ENCODE measurements at regions not wholly inside any gene's neighbourhood (a gene's known extent, or its start where the extent isn't known, plus 50 kb on each side); places are given as distances from the start of the nearest gene placed in this dataset.

DNA sequence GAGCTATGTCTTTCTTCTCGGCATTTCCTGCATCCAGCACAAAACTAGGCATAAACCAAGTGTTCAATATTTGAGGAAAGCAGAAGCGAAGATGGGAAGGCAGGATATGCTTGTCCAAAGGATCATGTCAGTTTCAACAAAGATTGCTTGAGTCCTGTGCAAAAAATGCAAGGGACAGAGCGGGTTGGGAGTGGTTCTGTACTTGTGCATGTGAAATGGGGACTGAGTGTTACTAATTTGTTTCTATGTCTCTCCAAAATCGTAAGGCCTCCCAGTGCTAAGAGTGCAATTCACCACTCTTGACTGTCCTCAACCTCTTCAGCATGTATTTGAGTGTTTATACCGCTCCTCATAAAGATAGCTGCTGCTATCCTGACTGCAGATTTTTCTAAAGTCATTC lies 166.2 kb downstream of the DLEU7 start:
- H3K36me3 ChIP-seq, result no peaks in the 10 kb centered on the region
- H3K27ac ChIP-seq, result no peak overlapping the region
- no peak overlapping the region for H3K4me3 ChIP-seq
- DNase-seq (ENCODE audit: low spot score in 2 of 2), result no peak
- TF ChIP-seq, protein P1, sequence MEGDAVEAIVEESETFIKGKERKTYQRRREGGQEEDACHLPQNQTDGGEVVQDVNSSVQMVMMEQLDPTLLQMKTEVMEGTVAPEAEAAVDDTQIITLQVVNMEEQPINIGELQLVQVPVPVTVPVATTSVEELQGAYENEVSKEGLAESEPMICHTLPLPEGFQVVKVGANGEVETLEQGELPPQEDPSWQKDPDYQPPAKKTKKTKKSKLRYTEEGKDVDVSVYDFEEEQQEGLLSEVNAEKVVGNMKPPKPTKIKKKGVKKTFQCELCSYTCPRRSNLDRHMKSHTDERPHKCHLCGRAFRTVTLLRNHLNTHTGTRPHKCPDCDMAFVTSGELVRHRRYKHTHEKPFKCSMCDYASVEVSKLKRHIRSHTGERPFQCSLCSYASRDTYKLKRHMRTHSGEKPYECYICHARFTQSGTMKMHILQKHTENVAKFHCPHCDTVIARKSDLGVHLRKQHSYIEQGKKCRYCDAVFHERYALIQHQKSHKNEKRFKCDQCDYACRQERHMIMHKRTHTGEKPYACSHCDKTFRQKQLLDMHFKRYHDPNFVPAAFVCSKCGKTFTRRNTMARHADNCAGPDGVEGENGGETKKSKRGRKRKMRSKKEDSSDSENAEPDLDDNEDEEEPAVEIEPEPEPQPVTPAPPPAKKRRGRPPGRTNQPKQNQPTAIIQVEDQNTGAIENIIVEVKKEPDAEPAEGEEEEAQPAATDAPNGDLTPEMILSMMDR (IDR thresholded peaks at IDR 0.05), result no peak
- no peaks in the 10 kb centered on the region for H3K4me1 ChIP-seq
- H3K9me3 ChIP-seq, result no peaks in the 10 kb centered on the region
- no peaks in the 10 kb centered on the region for H3K27me3 ChIP-seq
- intact Hi-C loops (cut with DNase I), result no loop called here

DNA sequence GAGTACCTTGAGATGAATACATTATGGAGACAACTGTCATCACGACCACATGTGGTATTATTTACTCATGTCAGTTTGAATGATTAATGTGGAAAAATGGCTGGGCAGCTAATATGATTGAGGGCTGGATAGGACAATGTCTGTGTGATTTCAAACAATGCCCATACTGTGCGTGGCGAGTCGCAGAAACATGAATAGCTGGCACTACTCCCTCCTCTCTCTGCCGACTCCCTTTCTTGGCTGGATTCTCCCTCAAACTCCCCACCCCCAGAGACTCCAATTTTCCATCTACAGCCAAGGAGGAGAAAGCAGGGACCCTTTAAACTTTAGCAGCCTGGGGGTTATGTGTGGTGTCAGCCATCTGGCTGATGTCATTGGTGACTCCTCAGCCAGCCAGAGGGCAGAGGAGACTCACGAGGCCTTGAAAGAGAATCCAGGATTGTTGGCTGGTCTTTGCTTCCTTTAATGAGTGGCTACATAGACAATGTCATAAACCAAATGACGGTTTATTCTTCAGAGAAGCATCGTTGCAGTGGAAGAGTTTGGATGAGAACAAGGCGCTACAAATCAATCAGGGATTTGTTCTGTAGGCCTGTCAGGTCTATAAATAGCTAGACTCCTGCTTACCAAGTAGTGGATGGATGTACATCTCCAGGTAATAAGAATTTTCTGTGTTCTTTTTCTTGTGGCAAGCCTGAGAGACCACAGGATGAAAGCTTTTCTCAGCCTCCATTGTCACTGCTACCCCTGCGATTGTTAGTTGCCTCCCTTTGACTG lies 165.6 kb downstream of the DLEU7 start:
- no peaks in the 10 kb centered on the region for H3K4me1 ChIP-seq
- intact Hi-C loops (cut with DNase I), result no loop called here
- H3K27me3 ChIP-seq, result no peaks in the 10 kb centered on the region
- TF ChIP-seq, protein P1 (IDR thresholded peaks at IDR 0.05), result no peak
- no peak overlapping the region for H3K27ac ChIP-seq
- H3K9me3 ChIP-seq, result no peaks in the 10 kb centered on the region
- H3K36me3 ChIP-seq, result no peaks in the 10 kb centered on the region
- H3K4me3 ChIP-seq, result no peak overlapping the region
- DNase-seq (ENCODE audit: low spot score in 2 of 2), result no peak

DNA sequence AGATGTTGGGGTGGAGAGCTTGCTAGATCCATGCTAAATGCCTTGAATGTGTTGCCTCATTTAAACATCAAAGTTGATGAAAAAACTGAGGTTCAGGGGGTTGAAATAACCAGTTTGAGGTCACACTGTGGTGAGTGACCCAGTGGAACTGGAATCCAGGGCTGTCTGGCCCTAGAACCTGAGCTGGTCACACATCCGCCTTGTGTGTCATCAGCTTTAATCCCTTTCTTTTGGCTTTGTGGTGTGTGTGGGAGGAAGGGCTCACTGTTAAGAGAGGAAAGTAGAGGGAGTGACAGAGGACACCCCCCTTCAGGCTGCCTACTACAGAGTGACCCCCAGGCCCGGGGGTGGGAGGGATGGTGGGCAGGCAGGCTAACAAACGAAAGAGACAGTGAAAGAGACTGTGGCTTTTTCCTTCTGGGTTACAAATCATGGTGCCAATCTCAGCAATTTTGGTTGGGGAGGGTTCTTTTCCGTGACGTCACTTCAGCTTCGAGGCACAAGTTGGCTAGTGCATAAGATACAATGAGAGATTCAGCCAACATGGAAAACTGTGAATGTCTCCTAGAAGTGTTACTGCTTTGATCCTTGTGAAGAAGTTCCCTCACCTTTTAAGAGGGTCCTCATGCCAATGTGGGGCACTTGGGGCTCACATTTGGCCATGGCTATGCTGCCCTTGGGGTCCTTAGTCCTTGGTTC lies 164.9 kb downstream of the DLEU7 start:
- TF ChIP-seq, protein P1 (IDR thresholded peaks at IDR 0.05), result no peak
- no peaks in the 10 kb centered on the region for H3K27me3 ChIP-seq
- H3K9me3 ChIP-seq, result no peaks in the 10 kb centered on the region
- H3K36me3 ChIP-seq, result no peaks in the 10 kb centered on the region
- DNase-seq (ENCODE audit: low spot score in 2 of 2), result no peak
- intact Hi-C loops (cut with DNase I), result no loop called here
- H3K4me1 ChIP-seq, result no peaks in the 10 kb centered on the region
- no peak overlapping the region for H3K4me3 ChIP-seq
- no peak overlapping the region for H3K27ac ChIP-seq

DNA sequence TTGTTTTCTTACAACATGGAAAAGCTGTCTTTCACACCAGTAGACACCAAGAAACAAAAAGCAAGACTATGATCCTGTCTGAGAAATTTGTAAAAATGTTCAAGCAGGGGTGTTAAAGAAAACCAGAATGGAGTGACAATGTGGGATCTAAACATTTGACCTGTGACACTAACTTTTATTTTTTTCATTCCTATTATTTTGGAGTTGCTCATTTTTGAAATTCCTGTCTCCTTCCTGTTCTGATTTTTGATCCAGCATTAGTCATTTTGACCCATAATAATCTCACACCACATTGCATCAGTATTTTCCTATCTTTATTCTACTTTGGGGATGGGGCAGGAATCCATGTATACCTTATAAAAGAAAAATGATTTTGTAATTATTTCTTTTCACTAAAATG lies 164.2 kb downstream of the DLEU7 start:
- no peaks in the 10 kb centered on the region for H3K4me1 ChIP-seq
- intact Hi-C loops (cut with DNase I), result no loop called here
- TF ChIP-seq, protein P1 (IDR thresholded peaks at IDR 0.05), result no peak

DNA sequence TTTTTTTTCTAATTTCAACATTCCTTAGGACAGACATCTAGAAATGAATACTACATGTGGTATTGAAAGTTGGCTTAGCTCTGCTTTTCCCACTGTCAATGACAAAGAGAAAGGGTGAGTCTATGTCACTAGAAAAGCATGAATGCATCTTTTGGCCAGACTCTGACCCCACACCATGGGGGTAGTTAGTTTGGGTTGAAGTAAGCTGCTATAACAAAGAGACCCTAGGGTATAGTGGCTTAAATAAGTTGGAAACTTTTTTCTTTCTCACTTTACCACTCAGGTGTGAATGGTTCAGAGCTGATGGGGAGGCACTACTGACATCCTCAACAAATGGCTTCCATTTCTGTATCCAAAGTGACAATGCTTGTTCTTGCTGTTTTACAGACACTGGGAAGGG lies 161.5 kb downstream of the DLEU7 start:
- H3K36me3 ChIP-seq, result no peaks in the 10 kb centered on the region
- H3K27ac ChIP-seq, result no peak overlapping the region
- H3K9me3 ChIP-seq, result no peaks in the 10 kb centered on the region
- no peaks in the 10 kb centered on the region for H3K27me3 ChIP-seq
- no peak for DNase-seq (ENCODE audit: low spot score in 2 of 2)
- intact Hi-C loops (cut with DNase I), result no loop called here
- no peak overlapping the region for H3K4me3 ChIP-seq
- H3K4me1 ChIP-seq, result peaks cover 0 to 5% of the 10 kb centered on the region in 2 donors
- TF ChIP-seq, protein P1 (IDR thresholded peaks at IDR 0.05), result no peak

More for the DNA sequence above, 164.2 kb downstream of the DLEU7 start:
- no peak overlapping the region for H3K4me3 ChIP-seq
- DNase-seq (ENCODE audit: low spot score in 2 of 2), result no peak
- H3K36me3 ChIP-seq, result no peaks in the 10 kb centered on the region
- H3K27me3 ChIP-seq, result no peaks in the 10 kb centered on the region
- H3K27ac ChIP-seq, result no peak overlapping the region
- no peaks in the 10 kb centered on the region for H3K9me3 ChIP-seq
